ENCODE measurements at regions not wholly inside any gene's neighbourhood (a gene's known extent, or its start where the extent isn't known, plus 50 kb on each side); places are given as distances from the start of the nearest gene placed in this dataset.

- DNase-seq (ENCODE audit: low read depth in 2 of 2), result peak; percentile 30 to 31
Observed at GRCh38 chr18:55048892-55049291, 89.6 kb upstream of the CCDC68 start.

- DNase-seq (ENCODE audit: low read depth in 2 of 2), result no peak
Observed at GRCh38 chr18:55047546-55047945, 88.3 kb upstream of the CCDC68 start.

- no peak for DNase-seq (ENCODE audit: low read depth in 2 of 2)
Observed at GRCh38 chr18:55041366-55041765, 82.1 kb upstream of the CCDC68 start.

- no peak for DNase-seq (ENCODE audit: low read depth in 2 of 2)
Observed at GRCh38 chr18:55038162-55038561, 78.9 kb upstream of the CCDC68 start.

- DNase-seq (ENCODE audit: low read depth in 2 of 2), result no peak
Observed at GRCh38 chr18:55034742-55035141, 75.5 kb upstream of the CCDC68 start.

GRCh38 chr18:55031979-55032378 lies 72.7 kb upstream of the CCDC68 start:
- no peak for DNase-seq (ENCODE audit: low read depth in 2 of 2)

- DNase-seq (ENCODE audit: low read depth in 2 of 2), result no peak
Observed at GRCh38 chr18:55031576-55031975, 72.3 kb upstream of the CCDC68 start.

- DNase-seq (ENCODE audit: low read depth in 2 of 2), result no peak
Observed at GRCh38 chr18:55031164-55031563, 71.9 kb upstream of the CCDC68 start.

GRCh38 chr18:55024564-55024963 lies 65.3 kb upstream of the CCDC68 start:
- no peak for DNase-seq (ENCODE audit: low read depth in 2 of 2)

- peak; percentile 52 to 59 for DNase-seq (ENCODE audit: low read depth in 2 of 2)
Observed at GRCh38 chr18:55018602-55019001, 59.3 kb upstream of the CCDC68 start.

GRCh38 chr18:55014095-55014494 lies 54.8 kb upstream of the CCDC68 start:
- DNase-seq (ENCODE audit: low read depth in 2 of 2), result no peak

GRCh38 chr18:55013685-55014084 lies 54.4 kb upstream of the CCDC68 start:
- no peak for DNase-seq (ENCODE audit: low read depth in 2 of 2)

- no peak for DNase-seq (ENCODE audit: low read depth in 2 of 2)
Observed at GRCh38 chr18:55013086-55013485, 53.8 kb upstream of the CCDC68 start.

- peak; percentile 72 to 76 for DNase-seq (ENCODE audit: low read depth in 2 of 2)
Observed at GRCh38 chr18:55012008-55012407, 52.7 kb upstream of the CCDC68 start.
